PC-3 (cell line): ENCODE measurements at regions not wholly inside any gene's neighbourhood (a gene's known extent, or its start where the extent isn't known, plus 50 kb on each side); places are given as distances from the start of the nearest gene placed in this dataset.

Source experiments
- EZH2 ChIP-seq: fragments of 300-600 bp; sonication (generic); IDR thresholded peaks from one replicate; pipeline ENCODE4 v1.6.1; 2017; ENCODE audit warnings: antibody characterized with exemption, mild to moderate bottlenecking, low read length; ENCODE audit not compliant: unreplicated experiment
- TF ChIP-seq, protein P1 (sequence below): fragments of 300-600 bp; sonication (generic); conservative IDR thresholded peaks from 2 replicates; pipeline ENCODE4 v1.5.1; 2017; ENCODE audit warnings: antibody characterized with exemption, low read depth, mild to moderate bottlenecking, low read length

- TF ChIP-seq, protein P1, sequence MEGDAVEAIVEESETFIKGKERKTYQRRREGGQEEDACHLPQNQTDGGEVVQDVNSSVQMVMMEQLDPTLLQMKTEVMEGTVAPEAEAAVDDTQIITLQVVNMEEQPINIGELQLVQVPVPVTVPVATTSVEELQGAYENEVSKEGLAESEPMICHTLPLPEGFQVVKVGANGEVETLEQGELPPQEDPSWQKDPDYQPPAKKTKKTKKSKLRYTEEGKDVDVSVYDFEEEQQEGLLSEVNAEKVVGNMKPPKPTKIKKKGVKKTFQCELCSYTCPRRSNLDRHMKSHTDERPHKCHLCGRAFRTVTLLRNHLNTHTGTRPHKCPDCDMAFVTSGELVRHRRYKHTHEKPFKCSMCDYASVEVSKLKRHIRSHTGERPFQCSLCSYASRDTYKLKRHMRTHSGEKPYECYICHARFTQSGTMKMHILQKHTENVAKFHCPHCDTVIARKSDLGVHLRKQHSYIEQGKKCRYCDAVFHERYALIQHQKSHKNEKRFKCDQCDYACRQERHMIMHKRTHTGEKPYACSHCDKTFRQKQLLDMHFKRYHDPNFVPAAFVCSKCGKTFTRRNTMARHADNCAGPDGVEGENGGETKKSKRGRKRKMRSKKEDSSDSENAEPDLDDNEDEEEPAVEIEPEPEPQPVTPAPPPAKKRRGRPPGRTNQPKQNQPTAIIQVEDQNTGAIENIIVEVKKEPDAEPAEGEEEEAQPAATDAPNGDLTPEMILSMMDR = no peak
- TF ChIP-seq EZH2 = no peak
Measured at GRCh38 chr1:105343317-105343716, 1593.6 kb downstream of the AMY1C start.
